ENCODE measurements at regions not wholly inside any gene's neighbourhood (a gene's known extent, or its start where the extent isn't known, plus 50 kb on each side); places are given as distances from the start of the nearest gene placed in this dataset.

- no peak for TF ChIP-seq POLR2AphosphoS5 (IDR thresholded peaks at IDR 0.05; ENCODE audit: low read depth, low read length)
- TF ChIP-seq, protein P1, sequence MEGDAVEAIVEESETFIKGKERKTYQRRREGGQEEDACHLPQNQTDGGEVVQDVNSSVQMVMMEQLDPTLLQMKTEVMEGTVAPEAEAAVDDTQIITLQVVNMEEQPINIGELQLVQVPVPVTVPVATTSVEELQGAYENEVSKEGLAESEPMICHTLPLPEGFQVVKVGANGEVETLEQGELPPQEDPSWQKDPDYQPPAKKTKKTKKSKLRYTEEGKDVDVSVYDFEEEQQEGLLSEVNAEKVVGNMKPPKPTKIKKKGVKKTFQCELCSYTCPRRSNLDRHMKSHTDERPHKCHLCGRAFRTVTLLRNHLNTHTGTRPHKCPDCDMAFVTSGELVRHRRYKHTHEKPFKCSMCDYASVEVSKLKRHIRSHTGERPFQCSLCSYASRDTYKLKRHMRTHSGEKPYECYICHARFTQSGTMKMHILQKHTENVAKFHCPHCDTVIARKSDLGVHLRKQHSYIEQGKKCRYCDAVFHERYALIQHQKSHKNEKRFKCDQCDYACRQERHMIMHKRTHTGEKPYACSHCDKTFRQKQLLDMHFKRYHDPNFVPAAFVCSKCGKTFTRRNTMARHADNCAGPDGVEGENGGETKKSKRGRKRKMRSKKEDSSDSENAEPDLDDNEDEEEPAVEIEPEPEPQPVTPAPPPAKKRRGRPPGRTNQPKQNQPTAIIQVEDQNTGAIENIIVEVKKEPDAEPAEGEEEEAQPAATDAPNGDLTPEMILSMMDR (IDR thresholded peaks at IDR 0.05) = no peak
- TF ChIP-seq REST (IDR thresholded peaks at IDR 0.05; ENCODE audit: insufficient read depth in 1 of 2, low read depth in 2 of 2, low read length in 1 of 2) = no peak
- TF ChIP-seq SIN3A (IDR thresholded peaks at IDR 0.05; ENCODE audit: borderline replicate concordance, insufficient read depth, low read depth, low read length) = no peak
- no peak for TF ChIP-seq TCF7L2 (IDR thresholded peaks at IDR 0.05; ENCODE audit: low read depth, low read length)
- intact Hi-C loops (cut with micrococcal nuclease; ENCODE audit: unreplicated experiment) (no loop called here), in situ Hi-C loops (cut with HindIII; ENCODE audit: low pct_unique_long_range_greater_than_20kb, low sequenced_read_pairs) (no loop called here)
- Histone ChIP-seq H3K9me3 (ENCODE audit: control insufficient read depth, insufficient read depth, low read depth, low read length) (no peaks in the 10 kb centered on the region), H3K36me3 (ENCODE audit: control insufficient read depth, insufficient read depth, low read length) (no peaks in the 10 kb centered on the region), H3K27me3 (ENCODE audit: control insufficient read depth, insufficient read depth, low read length) (peaks cover 12% of the 10 kb centered on the region), H3K27ac (ENCODE audit: low read length) (no peak overlapping the region), H3K4me1 (ENCODE audit: control insufficient read depth, insufficient read depth, low read length) (no peaks in the 10 kb centered on the region), H3K4me3 (ENCODE audit: low read depth in 2 of 2, low read length in 2 of 2) (no peak overlapping the region)
- ChIA-PET POLR2A (no interaction called here), CTCF (no interaction called here)
- DNase-seq (ENCODE audit: low read depth, low spot score) = no peak
- BruUV-seq (replicated peaks) = no TSS peak
- no peak for ATAC-seq
Measured at GRCh38 chr10:43964486-43964885, 315.8 kb upstream of the ZNF32 start.

- in situ Hi-C loops (cut with HindIII; ENCODE audit: low pct_unique_long_range_greater_than_20kb, low sequenced_read_pairs) = no loop called here
- intact Hi-C loops (cut with micrococcal nuclease; ENCODE audit: unreplicated experiment) = no loop called here
Measured at GRCh38 chr10:43963793-43964425, 315.2 kb upstream of the ZNF32 start.

More at GRCh38 chr10:43963793-43964425, 315.2 kb upstream of the ZNF32 start:
- no TSS peak for BruUV-seq (replicated peaks)
- TF ChIP-seq, protein P1 (IDR thresholded peaks at IDR 0.05) = no peak
- TF ChIP-seq POLR2AphosphoS5 (IDR thresholded peaks at IDR 0.05; ENCODE audit: low read depth, low read length) (no peak), REST (IDR thresholded peaks at IDR 0.05; ENCODE audit: insufficient read depth in 1 of 2, low read depth in 2 of 2, low read length in 1 of 2) (no peak), SIN3A (IDR thresholded peaks at IDR 0.05; ENCODE audit: borderline replicate concordance, insufficient read depth, low read depth, low read length) (no peak), TCF7L2 (IDR thresholded peaks at IDR 0.05; ENCODE audit: low read depth, low read length) (no peak)
- POLR2A ChIA-PET = no interaction called here
- no peaks in the 10 kb centered on the region for H3K9me3 ChIP-seq (ENCODE audit: control insufficient read depth, insufficient read depth, low read depth, low read length)
- H3K36me3 ChIP-seq (ENCODE audit: control insufficient read depth, insufficient read depth, low read length) = no peaks in the 10 kb centered on the region
- no peaks in the 10 kb centered on the region for H3K4me1 ChIP-seq (ENCODE audit: control insufficient read depth, insufficient read depth, low read length)
- no peak for ATAC-seq
- H3K4me3 ChIP-seq (ENCODE audit: low read depth in 2 of 2, low read length in 2 of 2) = no peak overlapping the region
- no peak overlapping the region for H3K27ac ChIP-seq (ENCODE audit: low read length)
- peaks cover 12% of the 10 kb centered on the region for H3K27me3 ChIP-seq (ENCODE audit: control insufficient read depth, insufficient read depth, low read length)
- no peak for DNase-seq (ENCODE audit: low read depth, low spot score)
- CTCF ChIA-PET = no interaction called here
